HEK293 (cell line): ENCODE measurements at regions not wholly inside any gene's neighbourhood (a gene's known extent, or its start where the extent isn't known, plus 50 kb on each side); places are given as distances from the start of the nearest gene placed in this dataset.

Source experiments
- BCL11A ChIP-seq: fragments of 450-650 bp; formaldehyde crosslinking; IDR thresholded peaks from 2 replicates; pipeline ENCODE4 v1.5.1; 2016; ENCODE audit warnings: low read depth, missing biosample characterization, missing genetic modification characterization
- ZNF175 ChIP-seq: fragments of 450-650 bp; formaldehyde crosslinking; IDR thresholded peaks from 2 replicates; pipeline ENCODE4 v1.5.1; 2016; ENCODE audit warnings: missing biosample characterization, missing genetic modification characterization
- ZNF670 ChIP-seq: fragments of 450-650 bp; formaldehyde crosslinking; IDR thresholded peaks from 2 replicates; pipeline ENCODE4 v1.5.1; 2016; ENCODE audit warnings: missing biosample characterization, missing genetic modification characterization, low read depth
- TF ChIP-seq, protein P1 (sequence below): fragments of 450-650 bp; formaldehyde crosslinking; IDR thresholded peaks from 2 replicates; pipeline ENCODE4 v1.5.1; 2016; ENCODE audit warnings: missing biosample characterization, missing genetic modification characterization, low read depth
- TF ChIP-seq, protein P2 (sequence below): fragments of 450-650 bp; formaldehyde crosslinking; IDR thresholded peaks from 2 replicates; pipeline ENCODE4 v1.5.1; 2016; ENCODE audit warnings: missing biosample characterization, missing genetic modification characterization
- TF ChIP-seq, protein P3 (sequence below): fragments of 450-650 bp; formaldehyde crosslinking; IDR thresholded peaks from 2 replicates; pipeline ENCODE4 v1.5.1; 2016; ENCODE audit warnings: missing biosample characterization, missing genetic modification characterization
- TF ChIP-seq, protein P4 (sequence below): fragments of 450-650 bp; formaldehyde crosslinking; IDR thresholded peaks from 2 replicates; pipeline ENCODE4 v1.5.1; 2017; ENCODE audit warnings: missing biosample characterization, missing genetic modification characterization

DNA sequence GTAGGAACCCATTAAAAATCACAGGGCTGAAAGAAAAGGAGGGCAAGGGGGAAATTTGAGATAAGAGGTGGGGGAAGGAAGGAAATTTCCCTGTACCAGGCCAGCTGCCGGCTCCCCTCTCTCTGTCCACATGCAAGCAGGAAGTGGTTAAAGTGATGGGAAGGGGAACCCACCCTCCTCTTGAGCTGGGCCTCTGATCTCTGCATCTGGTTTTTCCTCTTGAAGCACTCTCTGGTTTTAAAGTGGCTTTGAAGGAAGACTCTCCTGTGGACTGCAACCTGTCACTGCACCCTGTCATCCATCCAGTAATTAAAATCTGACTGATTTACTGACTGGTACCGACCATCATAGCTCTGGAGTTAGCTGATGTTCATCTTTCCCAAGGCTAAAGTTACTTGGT lies 239.6 kb downstream of the TSHZ3 start:
- TF ChIP-seq BCL11A (no peak), ZNF670 (tag by site-specific recombination) (no peak), ZNF175 (tag by site-specific recombination) (no peak)
- TF ChIP-seq, protein P1, sequence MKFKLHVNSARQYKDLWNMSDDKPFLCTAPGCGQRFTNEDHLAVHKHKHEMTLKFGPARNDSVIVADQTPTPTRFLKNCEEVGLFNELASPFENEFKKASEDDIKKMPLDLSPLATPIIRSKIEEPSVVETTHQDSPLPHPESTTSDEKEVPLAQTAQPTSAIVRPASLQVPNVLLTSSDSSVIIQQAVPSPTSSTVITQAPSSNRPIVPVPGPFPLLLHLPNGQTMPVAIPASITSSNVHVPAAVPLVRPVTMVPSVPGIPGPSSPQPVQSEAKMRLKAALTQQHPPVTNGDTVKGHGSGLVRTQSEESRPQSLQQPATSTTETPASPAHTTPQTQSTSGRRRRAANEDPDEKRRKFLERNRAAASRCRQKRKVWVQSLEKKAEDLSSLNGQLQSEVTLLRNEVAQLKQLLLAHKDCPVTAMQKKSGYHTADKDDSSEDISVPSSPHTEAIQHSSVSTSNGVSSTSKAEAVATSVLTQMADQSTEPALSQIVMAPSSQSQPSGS (tag by site-specific recombination): no peak
- TF ChIP-seq, protein P2, sequence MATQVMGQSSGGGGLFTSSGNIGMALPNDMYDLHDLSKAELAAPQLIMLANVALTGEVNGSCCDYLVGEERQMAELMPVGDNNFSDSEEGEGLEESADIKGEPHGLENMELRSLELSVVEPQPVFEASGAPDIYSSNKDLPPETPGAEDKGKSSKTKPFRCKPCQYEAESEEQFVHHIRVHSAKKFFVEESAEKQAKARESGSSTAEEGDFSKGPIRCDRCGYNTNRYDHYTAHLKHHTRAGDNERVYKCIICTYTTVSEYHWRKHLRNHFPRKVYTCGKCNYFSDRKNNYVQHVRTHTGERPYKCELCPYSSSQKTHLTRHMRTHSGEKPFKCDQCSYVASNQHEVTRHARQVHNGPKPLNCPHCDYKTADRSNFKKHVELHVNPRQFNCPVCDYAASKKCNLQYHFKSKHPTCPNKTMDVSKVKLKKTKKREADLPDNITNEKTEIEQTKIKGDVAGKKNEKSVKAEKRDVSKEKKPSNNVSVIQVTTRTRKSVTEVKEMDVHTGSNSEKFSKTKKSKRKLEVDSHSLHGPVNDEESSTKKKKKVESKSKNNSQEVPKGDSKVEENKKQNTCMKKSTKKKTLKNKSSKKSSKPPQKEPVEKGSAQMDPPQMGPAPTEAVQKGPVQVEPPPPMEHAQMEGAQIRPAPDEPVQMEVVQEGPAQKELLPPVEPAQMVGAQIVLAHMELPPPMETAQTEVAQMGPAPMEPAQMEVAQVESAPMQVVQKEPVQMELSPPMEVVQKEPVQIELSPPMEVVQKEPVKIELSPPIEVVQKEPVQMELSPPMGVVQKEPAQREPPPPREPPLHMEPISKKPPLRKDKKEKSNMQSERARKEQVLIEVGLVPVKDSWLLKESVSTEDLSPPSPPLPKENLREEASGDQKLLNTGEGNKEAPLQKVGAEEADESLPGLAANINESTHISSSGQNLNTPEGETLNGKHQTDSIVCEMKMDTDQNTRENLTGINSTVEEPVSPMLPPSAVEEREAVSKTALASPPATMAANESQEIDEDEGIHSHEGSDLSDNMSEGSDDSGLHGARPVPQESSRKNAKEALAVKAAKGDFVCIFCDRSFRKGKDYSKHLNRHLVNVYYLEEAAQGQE (tag by site-specific recombination): no peak
- TF ChIP-seq, protein P3, sequence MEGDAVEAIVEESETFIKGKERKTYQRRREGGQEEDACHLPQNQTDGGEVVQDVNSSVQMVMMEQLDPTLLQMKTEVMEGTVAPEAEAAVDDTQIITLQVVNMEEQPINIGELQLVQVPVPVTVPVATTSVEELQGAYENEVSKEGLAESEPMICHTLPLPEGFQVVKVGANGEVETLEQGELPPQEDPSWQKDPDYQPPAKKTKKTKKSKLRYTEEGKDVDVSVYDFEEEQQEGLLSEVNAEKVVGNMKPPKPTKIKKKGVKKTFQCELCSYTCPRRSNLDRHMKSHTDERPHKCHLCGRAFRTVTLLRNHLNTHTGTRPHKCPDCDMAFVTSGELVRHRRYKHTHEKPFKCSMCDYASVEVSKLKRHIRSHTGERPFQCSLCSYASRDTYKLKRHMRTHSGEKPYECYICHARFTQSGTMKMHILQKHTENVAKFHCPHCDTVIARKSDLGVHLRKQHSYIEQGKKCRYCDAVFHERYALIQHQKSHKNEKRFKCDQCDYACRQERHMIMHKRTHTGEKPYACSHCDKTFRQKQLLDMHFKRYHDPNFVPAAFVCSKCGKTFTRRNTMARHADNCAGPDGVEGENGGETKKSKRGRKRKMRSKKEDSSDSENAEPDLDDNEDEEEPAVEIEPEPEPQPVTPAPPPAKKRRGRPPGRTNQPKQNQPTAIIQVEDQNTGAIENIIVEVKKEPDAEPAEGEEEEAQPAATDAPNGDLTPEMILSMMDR: no peak
- TF ChIP-seq, protein P4, sequence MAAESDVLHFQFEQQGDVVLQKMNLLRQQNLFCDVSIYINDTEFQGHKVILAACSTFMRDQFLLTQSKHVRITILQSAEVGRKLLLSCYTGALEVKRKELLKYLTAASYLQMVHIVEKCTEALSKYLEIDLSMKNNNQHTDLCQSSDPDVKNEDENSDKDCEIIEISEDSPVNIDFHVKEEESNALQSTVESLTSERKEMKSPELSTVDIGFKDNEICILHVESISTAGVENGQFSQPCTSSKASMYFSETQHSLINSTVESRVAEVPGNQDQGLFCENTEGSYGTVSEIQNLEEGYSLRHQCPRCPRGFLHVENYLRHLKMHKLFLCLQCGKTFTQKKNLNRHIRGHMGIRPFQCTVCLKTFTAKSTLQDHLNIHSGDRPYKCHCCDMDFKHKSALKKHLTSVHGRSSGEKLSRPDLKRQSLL: no peak
